ENCODE measurements at regions not wholly inside any gene's neighbourhood (a gene's known extent, or its start where the extent isn't known, plus 50 kb on each side); places are given as distances from the start of the nearest gene placed in this dataset.

DNA sequence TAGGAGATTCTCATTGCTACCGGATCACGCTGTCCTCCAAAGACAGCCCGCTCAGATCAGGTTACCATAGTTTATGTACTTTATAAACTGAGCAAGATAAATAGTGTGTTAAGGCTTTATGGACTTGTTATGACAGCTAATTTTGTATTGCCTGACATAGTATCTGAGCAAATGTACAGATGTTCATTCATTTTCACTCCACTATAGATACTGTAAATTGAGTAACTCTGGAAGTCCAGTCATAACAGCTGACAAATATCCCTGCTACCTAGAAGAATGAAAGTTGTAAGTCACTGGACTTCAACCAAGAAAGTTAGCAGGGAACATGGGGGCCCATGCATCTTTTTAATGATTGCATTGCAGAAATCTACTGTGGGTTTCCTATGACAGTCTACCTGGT is 292.4 kb upstream of the ADAMTS16 start:
- no peak overlapping the region for H3K4me3 ChIP-seq (ENCODE audit: low read length)
- WGBS (ENCODE audit: extremely low coverage, insufficient coverage, low lambda C conversion rate) = no CpG with 5 or more reads among the region's 3 CpGs
- H3K56ac ChIP-seq (ENCODE audit: low read length) = no peak overlapping the region
- no peak overlapping the region for H3K9ac ChIP-seq (ENCODE audit: low read length)
- no peak overlapping the region for H4K5ac ChIP-seq (ENCODE audit: low read length)
- DNase-seq = no peak
- no peaks in the 10 kb centered on the region for H3K79me2 ChIP-seq (ENCODE audit: control insufficient read depth, insufficient read depth, low read length)
- H2BK15ac ChIP-seq (replicated peaks; ENCODE audit: low read depth) = no peak overlapping the region
- H2BK5ac ChIP-seq (ENCODE audit: low read length) = no peak overlapping the region
- H3K27ac ChIP-seq (ENCODE audit: low read depth, low read length) = no peak overlapping the region
- H3K23ac ChIP-seq (ENCODE audit: low read length) = no peak overlapping the region
- H3K36me3 ChIP-seq (ENCODE audit: control insufficient read depth, insufficient read depth, low read length) = no peaks in the 10 kb centered on the region
- H4K8ac ChIP-seq (ENCODE audit: low read depth, low read length) = no peak overlapping the region
- no peak overlapping the region for H3K18ac ChIP-seq (ENCODE audit: low read length)
- H2BK120ac ChIP-seq (ENCODE audit: low read depth, low read length) = no peak overlapping the region
- no peaks in the 10 kb centered on the region for H3K79me1 ChIP-seq (ENCODE audit: low read length)
- no peaks in the 10 kb centered on the region for H3K27me3 ChIP-seq (ENCODE audit: insufficient read depth, low read length, poor library complexity)
- H2AK5ac ChIP-seq (ENCODE audit: low read length) = no peak overlapping the region
- H3K4me1 ChIP-seq (ENCODE audit: control insufficient read depth, low read depth, low read length) = no peaks in the 10 kb centered on the region
- no peak overlapping the region for H3K4me2 ChIP-seq (ENCODE audit: low read length)
- H3K4ac ChIP-seq (ENCODE audit: low read depth, low read length) = no peak overlapping the region

- no peak overlapping the region for H2AK5ac ChIP-seq (ENCODE audit: low read length)
- no peak overlapping the region for H3K23ac ChIP-seq (ENCODE audit: low read length)
- no peaks in the 10 kb centered on the region for H3K4me1 ChIP-seq (ENCODE audit: control insufficient read depth, low read depth, low read length)
- no peak overlapping the region for H3K4ac ChIP-seq (ENCODE audit: low read depth, low read length)
- no peak overlapping the region for H3K27ac ChIP-seq (ENCODE audit: low read depth, low read length)
- no peak overlapping the region for H4K8ac ChIP-seq (ENCODE audit: low read depth, low read length)
- WGBS (ENCODE audit: extremely low coverage, insufficient coverage, low lambda C conversion rate) = no CpG with 5 or more reads among the region's 5 CpGs
- H2BK120ac ChIP-seq (ENCODE audit: low read depth, low read length) = no peak overlapping the region
- no peak overlapping the region for H3K9ac ChIP-seq (ENCODE audit: low read length)
- H2BK5ac ChIP-seq (ENCODE audit: low read length) = no peak overlapping the region
- H3K27me3 ChIP-seq (ENCODE audit: insufficient read depth, low read length, poor library complexity) = no peaks in the 10 kb centered on the region
- no peak overlapping the region for H3K18ac ChIP-seq (ENCODE audit: low read length)
- no peak overlapping the region for H4K5ac ChIP-seq (ENCODE audit: low read length)
- H3K4me2 ChIP-seq (ENCODE audit: low read length) = no peak overlapping the region
- no peak overlapping the region for H2BK15ac ChIP-seq (replicated peaks; ENCODE audit: low read depth)
- H3K79me2 ChIP-seq (ENCODE audit: control insufficient read depth, insufficient read depth, low read length) = no peaks in the 10 kb centered on the region
- no peaks in the 10 kb centered on the region for H3K79me1 ChIP-seq (ENCODE audit: low read length)
- H3K4me3 ChIP-seq (ENCODE audit: low read length) = no peak overlapping the region
- DNase-seq = peak; percentile 5
- H3K56ac ChIP-seq (ENCODE audit: low read length) = no peak overlapping the region
- no peaks in the 10 kb centered on the region for H3K36me3 ChIP-seq (ENCODE audit: control insufficient read depth, insufficient read depth, low read length)
These were observed 285.1 kb upstream of the ADAMTS16 start for GRCh38 chr5:4855036-4855435.

GRCh38 chr5:4855880-4856279 is 284.2 kb upstream of the ADAMTS16 start:
- WGBS (ENCODE audit: extremely low coverage, insufficient coverage, low lambda C conversion rate) = no CpG with 5 or more reads among the region's 2 CpGs
- DNase-seq = no peak
- H3K56ac ChIP-seq (ENCODE audit: low read length) = no peak overlapping the region

DNA sequence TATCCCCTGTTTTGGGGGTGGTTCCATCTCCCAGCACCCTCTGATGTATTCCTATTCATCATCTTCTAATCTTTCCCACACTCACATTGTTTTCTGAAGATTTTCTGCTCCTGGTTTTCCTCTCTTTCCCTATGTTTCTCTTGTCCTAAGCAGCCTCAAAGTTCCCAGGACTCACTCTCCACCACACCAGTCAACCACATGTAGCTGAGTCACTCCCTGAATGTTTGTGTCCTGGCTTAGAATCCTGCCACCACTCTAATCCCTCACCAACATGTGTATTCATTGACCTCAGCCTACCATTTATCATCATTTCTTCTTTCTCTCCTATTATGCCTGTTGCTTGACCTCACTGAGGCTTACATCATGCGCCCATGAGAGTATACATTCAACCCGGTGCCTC is 282.4 kb upstream of the ADAMTS16 start:
- H3K23ac ChIP-seq (ENCODE audit: low read length) = no peak overlapping the region
- no peak for DNase-seq
- no peaks in the 10 kb centered on the region for H3K79me2 ChIP-seq (ENCODE audit: control insufficient read depth, insufficient read depth, low read length)
- H4K5ac ChIP-seq (ENCODE audit: low read length) = no peak overlapping the region
- no peak overlapping the region for H2BK5ac ChIP-seq (ENCODE audit: low read length)
- no peak overlapping the region for H3K27ac ChIP-seq (ENCODE audit: low read depth, low read length)
- no peak overlapping the region for H3K4me2 ChIP-seq (ENCODE audit: low read length)
- no peak overlapping the region for H3K18ac ChIP-seq (ENCODE audit: low read length)
- no peaks in the 10 kb centered on the region for H3K27me3 ChIP-seq (ENCODE audit: insufficient read depth, low read length, poor library complexity)
- no peak overlapping the region for H3K9ac ChIP-seq (ENCODE audit: low read length)
- no CpG with 5 or more reads among the region's 2 CpGs for WGBS (ENCODE audit: extremely low coverage, insufficient coverage, low lambda C conversion rate)
- H3K4me1 ChIP-seq (ENCODE audit: control insufficient read depth, low read depth, low read length) = no peaks in the 10 kb centered on the region
- no peak overlapping the region for H3K4me3 ChIP-seq (ENCODE audit: low read length)
- H3K79me1 ChIP-seq (ENCODE audit: low read length) = no peaks in the 10 kb centered on the region
- no peaks in the 10 kb centered on the region for H3K36me3 ChIP-seq (ENCODE audit: control insufficient read depth, insufficient read depth, low read length)
- no peak overlapping the region for H2AK5ac ChIP-seq (ENCODE audit: low read length)
- no peak overlapping the region for H2BK120ac ChIP-seq (ENCODE audit: low read depth, low read length)
- no peak overlapping the region for H2BK15ac ChIP-seq (replicated peaks; ENCODE audit: low read depth)
- H4K8ac ChIP-seq (ENCODE audit: low read depth, low read length) = no peak overlapping the region
- H3K4ac ChIP-seq (ENCODE audit: low read depth, low read length) = no peak overlapping the region
- H3K56ac ChIP-seq (ENCODE audit: low read length) = no peak overlapping the region

More at GRCh38 chr5:4855880-4856279, 284.2 kb upstream of the ADAMTS16 start:
- no peak overlapping the region for H3K4me2 ChIP-seq (ENCODE audit: low read length)
- H4K8ac ChIP-seq (ENCODE audit: low read depth, low read length) = no peak overlapping the region
- no peaks in the 10 kb centered on the region for H3K4me1 ChIP-seq (ENCODE audit: control insufficient read depth, low read depth, low read length)
- no peaks in the 10 kb centered on the region for H3K36me3 ChIP-seq (ENCODE audit: control insufficient read depth, insufficient read depth, low read length)
- H3K79me1 ChIP-seq (ENCODE audit: low read length) = no peaks in the 10 kb centered on the region
- no peak overlapping the region for H3K4me3 ChIP-seq (ENCODE audit: low read length)
- H3K18ac ChIP-seq (ENCODE audit: low read length) = no peak overlapping the region
- H2BK120ac ChIP-seq (ENCODE audit: low read depth, low read length) = no peak overlapping the region
- H3K9ac ChIP-seq (ENCODE audit: low read length) = no peak overlapping the region
- H4K5ac ChIP-seq (ENCODE audit: low read length) = no peak overlapping the region
- no peak overlapping the region for H2BK15ac ChIP-seq (replicated peaks; ENCODE audit: low read depth)
- no peak overlapping the region for H3K4ac ChIP-seq (ENCODE audit: low read depth, low read length)
- no peak overlapping the region for H2AK5ac ChIP-seq (ENCODE audit: low read length)
- H3K27me3 ChIP-seq (ENCODE audit: insufficient read depth, low read length, poor library complexity) = no peaks in the 10 kb centered on the region
- H2BK5ac ChIP-seq (ENCODE audit: low read length) = no peak overlapping the region
- H3K23ac ChIP-seq (ENCODE audit: low read length) = no peak overlapping the region
- no peaks in the 10 kb centered on the region for H3K79me2 ChIP-seq (ENCODE audit: control insufficient read depth, insufficient read depth, low read length)
- no peak overlapping the region for H3K27ac ChIP-seq (ENCODE audit: low read depth, low read length)

- H2BK120ac ChIP-seq (ENCODE audit: low read depth, low read length) = no peak overlapping the region
- no peak for DNase-seq
- H3K79me2 ChIP-seq (ENCODE audit: control insufficient read depth, insufficient read depth, low read length) = no peaks in the 10 kb centered on the region
- H2BK15ac ChIP-seq (replicated peaks; ENCODE audit: low read depth) = no peak overlapping the region
- H3K4me2 ChIP-seq (ENCODE audit: low read length) = no peak overlapping the region
- no peak overlapping the region for H3K4me3 ChIP-seq (ENCODE audit: low read length)
- H3K4me1 ChIP-seq (ENCODE audit: control insufficient read depth, low read depth, low read length) = no peaks in the 10 kb centered on the region
- no peak overlapping the region for H2AK5ac ChIP-seq (ENCODE audit: low read length)
- no peak overlapping the region for H3K23ac ChIP-seq (ENCODE audit: low read length)
- no peak overlapping the region for H2BK5ac ChIP-seq (ENCODE audit: low read length)
- H3K9ac ChIP-seq (ENCODE audit: low read length) = no peak overlapping the region
- no peaks in the 10 kb centered on the region for H3K36me3 ChIP-seq (ENCODE audit: control insufficient read depth, insufficient read depth, low read length)
- no peaks in the 10 kb centered on the region for H3K27me3 ChIP-seq (ENCODE audit: insufficient read depth, low read length, poor library complexity)
- no peak overlapping the region for H3K4ac ChIP-seq (ENCODE audit: low read depth, low read length)
- no peak overlapping the region for H3K27ac ChIP-seq (ENCODE audit: low read depth, low read length)
- WGBS (ENCODE audit: extremely low coverage, insufficient coverage, low lambda C conversion rate) = no CpG with 5 or more reads among the region's 2 CpGs
- no peak overlapping the region for H4K5ac ChIP-seq (ENCODE audit: low read length)
- no peak overlapping the region for H4K8ac ChIP-seq (ENCODE audit: low read depth, low read length)
- H3K56ac ChIP-seq (ENCODE audit: low read length) = no peak overlapping the region
- H3K18ac ChIP-seq (ENCODE audit: low read length) = no peak overlapping the region
- no peaks in the 10 kb centered on the region for H3K79me1 ChIP-seq (ENCODE audit: low read length)
These were observed 280.5 kb upstream of the ADAMTS16 start for GRCh38 chr5:4859500-4860235.

- no peak overlapping the region for H3K56ac ChIP-seq (ENCODE audit: low read length)
- no peaks in the 10 kb centered on the region for H3K4me1 ChIP-seq (ENCODE audit: control insufficient read depth, low read depth, low read length)
- H4K8ac ChIP-seq (ENCODE audit: low read depth, low read length) = no peak overlapping the region
- no peaks in the 10 kb centered on the region for H3K36me3 ChIP-seq (ENCODE audit: control insufficient read depth, insufficient read depth, low read length)
- H2AK5ac ChIP-seq (ENCODE audit: low read length) = no peak overlapping the region
- H3K9ac ChIP-seq (ENCODE audit: low read length) = no peak overlapping the region
- no peak overlapping the region for H3K4me2 ChIP-seq (ENCODE audit: low read length)
- H2BK120ac ChIP-seq (ENCODE audit: low read depth, low read length) = no peak overlapping the region
- H3K27me3 ChIP-seq (ENCODE audit: insufficient read depth, low read length, poor library complexity) = no peaks in the 10 kb centered on the region
- no peak overlapping the region for H2BK15ac ChIP-seq (replicated peaks; ENCODE audit: low read depth)
- no peak overlapping the region for H3K27ac ChIP-seq (ENCODE audit: low read depth, low read length)
- H4K5ac ChIP-seq (ENCODE audit: low read length) = no peak overlapping the region
- no peak overlapping the region for H3K4ac ChIP-seq (ENCODE audit: low read depth, low read length)
- no peak overlapping the region for H3K18ac ChIP-seq (ENCODE audit: low read length)
- H3K4me3 ChIP-seq (ENCODE audit: low read length) = no peak overlapping the region
- H3K23ac ChIP-seq (ENCODE audit: low read length) = no peak overlapping the region
- no CpG with 5 or more reads among the region's 5 CpGs for WGBS (ENCODE audit: extremely low coverage, insufficient coverage, low lambda C conversion rate)
- no peak for DNase-seq
- no peaks in the 10 kb centered on the region for H3K79me2 ChIP-seq (ENCODE audit: control insufficient read depth, insufficient read depth, low read length)
- no peaks in the 10 kb centered on the region for H3K79me1 ChIP-seq (ENCODE audit: low read length)
- H2BK5ac ChIP-seq (ENCODE audit: low read length) = no peak overlapping the region
These were observed 279.5 kb upstream of the ADAMTS16 start for GRCh38 chr5:4860631-4861030.
